HG03060 (cell line): ENCODE measurements at regions not wholly inside any gene's neighbourhood (a gene's known extent, or its start where the extent isn't known, plus 50 kb on each side); places are given as distances from the start of the nearest gene placed in this dataset.
"Not testable (repeated sequence)": the region's sequence is repeated elsewhere in the genome, so short reads cannot be mapped to it uniquely, and the experiment has no call there.

Source experiments
- ATAC-seq: cut with Tn5 transposase; IDR thresholded peaks from one replicate; pipeline ENCODE4 v1.9.1; 2021; ENCODE audit warnings: low read depth, moderate number of reproducible peaks; ENCODE audit not compliant: unreplicated experiment

- not testable (repeated sequence) for ATAC-seq
Measured at GRCh38 chr1:192517716-192518355, 57.7 kb upstream of the RGS1 start.

GRCh38 chr1:192518700-192519099 lies 56.9 kb upstream of the RGS1 start:
- peak; percentile 21 for ATAC-seq

GRCh38 chr1:192521734-192522133 lies 53.8 kb upstream of the RGS1 start:
- ATAC-seq: no peak

- no peak for ATAC-seq
Measured at GRCh38 chr1:192522673-192523072, 52.9 kb upstream of the RGS1 start.

DNA sequence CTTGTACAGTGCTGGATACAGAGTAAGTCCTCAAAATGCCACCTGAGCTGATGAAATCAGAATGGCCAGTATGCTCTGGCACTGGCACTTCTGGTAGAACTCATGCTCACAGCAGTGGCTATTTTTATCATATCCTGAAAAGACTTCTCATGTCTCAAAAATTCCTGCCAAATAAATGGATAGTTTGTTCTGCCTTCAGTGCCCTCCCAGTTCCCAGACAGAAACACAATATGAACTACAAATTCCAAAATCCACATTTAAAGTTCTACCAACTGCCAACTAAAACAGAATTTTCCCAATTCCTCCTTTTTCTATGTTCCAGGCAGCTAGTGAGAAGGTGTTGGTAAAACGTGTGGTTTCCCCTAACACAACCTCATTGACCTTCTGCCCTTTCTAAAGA lies 51.4 kb upstream of the RGS1 start:
- no peak for ATAC-seq
